ENCODE measurements at regions not wholly inside any gene's neighbourhood (a gene's known extent, or its start where the extent isn't known, plus 50 kb on each side); places are given as distances from the start of the nearest gene placed in this dataset.

DNA sequence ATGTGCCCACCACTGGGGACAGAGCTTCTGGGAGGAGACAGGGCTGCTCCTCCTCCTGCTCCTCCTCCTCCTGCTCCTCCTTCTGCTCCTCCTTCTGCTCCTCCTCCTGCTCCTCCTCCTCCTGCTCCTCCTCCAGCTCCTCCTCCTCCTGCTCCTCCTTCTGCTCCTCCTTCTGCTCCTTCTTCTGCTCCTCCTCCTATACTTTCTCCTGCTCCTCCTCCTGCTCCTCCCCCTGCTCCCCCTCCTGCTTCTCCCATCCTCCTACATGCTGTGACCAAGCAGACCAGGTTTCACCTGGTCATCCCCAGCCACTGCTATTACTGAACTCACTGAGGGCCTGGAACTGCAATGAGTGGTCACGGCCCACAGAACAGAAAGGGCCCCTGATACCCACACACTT, 154.0 kb upstream of the PPP2R2D start:
- intact Hi-C loops (cut with DNase I; ENCODE audit: low total_unique reads): no loop called here
- H3K4me1 ChIP-seq: no peaks in the 10 kb centered on the region
- H3K27me3 ChIP-seq: peaks cover 0 to 83% of the 10 kb centered on the region in 2 donors
- H3K9me3 ChIP-seq: no peaks in the 10 kb centered on the region
- H3K36me3 ChIP-seq: no peaks in the 10 kb centered on the region
- no peak for DNase-seq (ENCODE audit: low spot score in 2 of 2)
- H3K27ac ChIP-seq: no peak overlapping the region
- TF ChIP-seq POLR2A (IDR thresholded peaks at IDR 0.05) (no peak), POLR2AphosphoS5 (IDR thresholded peaks at IDR 0.05) (no peak)
- TF ChIP-seq, protein P1, sequence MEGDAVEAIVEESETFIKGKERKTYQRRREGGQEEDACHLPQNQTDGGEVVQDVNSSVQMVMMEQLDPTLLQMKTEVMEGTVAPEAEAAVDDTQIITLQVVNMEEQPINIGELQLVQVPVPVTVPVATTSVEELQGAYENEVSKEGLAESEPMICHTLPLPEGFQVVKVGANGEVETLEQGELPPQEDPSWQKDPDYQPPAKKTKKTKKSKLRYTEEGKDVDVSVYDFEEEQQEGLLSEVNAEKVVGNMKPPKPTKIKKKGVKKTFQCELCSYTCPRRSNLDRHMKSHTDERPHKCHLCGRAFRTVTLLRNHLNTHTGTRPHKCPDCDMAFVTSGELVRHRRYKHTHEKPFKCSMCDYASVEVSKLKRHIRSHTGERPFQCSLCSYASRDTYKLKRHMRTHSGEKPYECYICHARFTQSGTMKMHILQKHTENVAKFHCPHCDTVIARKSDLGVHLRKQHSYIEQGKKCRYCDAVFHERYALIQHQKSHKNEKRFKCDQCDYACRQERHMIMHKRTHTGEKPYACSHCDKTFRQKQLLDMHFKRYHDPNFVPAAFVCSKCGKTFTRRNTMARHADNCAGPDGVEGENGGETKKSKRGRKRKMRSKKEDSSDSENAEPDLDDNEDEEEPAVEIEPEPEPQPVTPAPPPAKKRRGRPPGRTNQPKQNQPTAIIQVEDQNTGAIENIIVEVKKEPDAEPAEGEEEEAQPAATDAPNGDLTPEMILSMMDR (IDR thresholded peaks at IDR 0.05): no peak
- H3K4me3 ChIP-seq: no peak overlapping the region

DNA sequence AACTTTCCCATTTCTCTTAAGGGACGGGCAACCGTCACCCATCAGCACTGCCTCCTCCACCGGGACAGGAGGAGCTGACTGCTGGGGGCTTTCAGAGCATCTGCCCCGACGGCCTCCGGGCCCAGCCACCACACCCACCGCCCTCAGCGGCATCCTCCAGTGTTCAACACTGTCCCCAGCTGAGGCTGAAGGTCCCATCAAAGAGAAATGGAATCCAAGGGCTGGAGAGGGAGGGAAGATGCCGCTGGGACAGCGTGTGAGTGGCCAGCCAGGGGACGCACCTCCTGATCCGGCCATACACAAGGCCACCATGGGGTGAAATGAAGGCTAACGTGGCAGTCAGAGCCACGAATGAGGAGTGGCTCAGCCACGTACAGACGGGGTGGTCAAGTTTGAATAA, 153.6 kb upstream of the PPP2R2D start:
- TF ChIP-seq POLR2AphosphoS5 (IDR thresholded peaks at IDR 0.05): no peak
- no peak for DNase-seq (ENCODE audit: low spot score in 2 of 2)
- no peaks in the 10 kb centered on the region for H3K36me3 ChIP-seq
- no peak overlapping the region for H3K27ac ChIP-seq
- H3K4me3 ChIP-seq: no peak overlapping the region
- intact Hi-C loops (cut with DNase I; ENCODE audit: low total_unique reads): no loop called here
- no peaks in the 10 kb centered on the region for H3K9me3 ChIP-seq
- peaks cover 0 to 83% of the 10 kb centered on the region in 2 donors for H3K27me3 ChIP-seq
- H3K4me1 ChIP-seq: no peaks in the 10 kb centered on the region

DNA sequence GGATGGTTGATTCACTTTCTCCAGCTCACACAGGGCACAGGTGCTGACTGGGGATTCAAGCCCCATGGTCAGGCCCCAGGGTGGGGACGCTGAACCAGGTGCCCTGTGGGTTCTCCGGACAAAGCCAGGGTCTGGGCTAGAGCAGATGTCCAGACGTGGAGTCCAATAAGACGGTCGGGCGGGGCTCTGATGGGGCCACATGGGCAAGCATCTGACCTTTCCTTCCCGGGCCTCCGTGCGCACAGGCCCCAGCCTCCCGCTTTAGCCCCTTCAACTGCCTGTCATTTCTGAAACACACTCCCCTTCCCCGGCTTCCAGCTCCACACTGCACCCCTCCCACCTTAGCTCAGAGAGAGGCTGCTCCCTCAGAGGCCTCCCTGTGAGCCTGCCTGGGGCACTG, 153.0 kb upstream of the PPP2R2D start:
- no peaks in the 10 kb centered on the region for H3K4me1 ChIP-seq
- H3K36me3 ChIP-seq: no peaks in the 10 kb centered on the region
- no peak for DNase-seq (ENCODE audit: low spot score in 2 of 2)
- TF ChIP-seq, protein P1 (IDR thresholded peaks at IDR 0.05): no peak
- TF ChIP-seq POLR2A (IDR thresholded peaks at IDR 0.05) (no peak), POLR2AphosphoS5 (IDR thresholded peaks at IDR 0.05) (no peak)
- no peaks in the 10 kb centered on the region for H3K9me3 ChIP-seq
- H3K4me3 ChIP-seq: no peak overlapping the region
- intact Hi-C loops (cut with DNase I; ENCODE audit: low total_unique reads): no loop called here
- H3K27ac ChIP-seq: no peak overlapping the region
- peaks cover 0 to 78% of the 10 kb centered on the region in 2 donors for H3K27me3 ChIP-seq

DNA sequence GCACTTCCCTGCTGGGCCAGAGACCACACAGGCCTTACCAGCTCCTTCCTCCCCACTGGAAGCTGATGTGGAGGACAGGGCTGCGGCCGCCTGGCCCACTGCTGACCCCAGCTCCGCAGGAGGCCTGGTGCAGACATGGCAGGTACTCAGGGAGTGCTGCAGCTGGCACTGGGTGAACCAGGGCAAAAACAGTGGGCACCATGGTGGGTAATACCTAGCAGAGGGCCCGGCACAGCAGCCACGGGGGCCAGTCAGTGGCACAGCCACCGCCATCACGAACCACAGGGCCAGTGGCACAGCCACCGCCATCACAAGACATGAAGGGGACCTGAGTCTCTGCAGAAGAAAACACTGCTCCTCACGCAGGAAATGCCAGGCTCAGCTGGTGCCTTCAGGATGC, 152.6 kb upstream of the PPP2R2D start:
- Histone ChIP-seq H3K27ac (no peak overlapping the region), H3K36me3 (no peaks in the 10 kb centered on the region), H3K4me3 (no peak overlapping the region), H3K9me3 (no peaks in the 10 kb centered on the region), H3K4me1 (no peaks in the 10 kb centered on the region), H3K27me3 (peaks cover 0 to 74% of the 10 kb centered on the region in 2 donors)
- intact Hi-C loops (cut with DNase I; ENCODE audit: low total_unique reads): no loop called here
- DNase-seq (ENCODE audit: low spot score in 2 of 2): no peak
- TF ChIP-seq POLR2AphosphoS5 (IDR thresholded peaks at IDR 0.05): no peak
- no peak for TF ChIP-seq POLR2A (IDR thresholded peaks at IDR 0.05)

DNA sequence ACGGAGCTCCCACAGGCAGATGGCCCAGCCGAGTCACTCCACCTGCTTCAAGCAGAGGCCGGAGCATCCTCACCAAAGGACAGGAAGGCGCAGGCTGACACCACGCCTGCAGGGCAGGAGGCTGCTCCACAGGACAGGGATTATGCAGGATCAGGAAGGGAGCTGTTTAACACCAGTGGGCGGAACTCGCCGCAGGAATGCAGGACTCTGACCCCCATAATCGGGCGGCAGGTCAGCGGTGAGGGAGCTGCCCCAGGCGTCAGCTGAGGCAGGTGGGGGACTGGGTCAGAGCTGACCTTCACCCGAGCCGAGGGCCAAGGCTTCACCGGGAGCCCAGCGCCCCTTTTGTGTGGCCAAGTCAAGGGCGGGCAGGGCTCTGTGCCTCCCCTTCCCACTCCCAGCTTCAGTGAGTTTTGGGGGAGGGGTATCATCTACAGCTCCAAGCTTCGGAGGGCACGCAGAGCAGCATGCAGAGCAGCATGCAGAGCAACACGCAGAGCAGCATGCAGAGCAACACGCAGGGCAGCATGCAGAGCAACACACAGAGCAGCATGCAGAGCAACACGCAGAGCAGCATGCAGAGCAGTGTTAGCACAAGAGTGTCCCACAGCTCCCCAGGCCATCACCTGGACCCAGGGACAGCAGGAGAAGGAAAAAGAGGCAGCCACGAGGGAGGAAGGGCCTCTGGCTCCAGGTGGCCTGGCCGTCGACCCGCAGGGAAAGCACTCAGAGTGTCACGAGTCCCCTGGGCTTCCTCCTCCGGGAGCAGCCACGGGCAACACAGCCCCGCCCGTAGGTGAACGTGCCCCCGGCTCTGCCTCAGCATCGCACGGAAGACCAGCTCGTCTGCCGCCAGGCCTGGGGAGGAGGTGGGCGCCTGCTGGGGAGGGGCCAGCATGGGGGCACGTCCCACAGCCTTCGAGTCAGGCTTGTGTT, 151.7 kb upstream of the PPP2R2D start:
- H3K27me3 ChIP-seq: peaks cover 0 to 65% of the 10 kb centered on the region in 2 donors
- DNase-seq (ENCODE audit: low spot score in 2 of 2): no peak
- no peak overlapping the region for H3K4me3 ChIP-seq
- TF ChIP-seq POLR2AphosphoS5 (IDR thresholded peaks at IDR 0.05): no peak
- no peak for TF ChIP-seq POLR2A (IDR thresholded peaks at IDR 0.05)
- TF ChIP-seq, protein P1 (IDR thresholded peaks at IDR 0.05): no peak
- no peaks in the 10 kb centered on the region for H3K36me3 ChIP-seq
- H3K27ac ChIP-seq: no peak overlapping the region
- H3K4me1 ChIP-seq: no peaks in the 10 kb centered on the region
- intact Hi-C loops (cut with DNase I; ENCODE audit: low total_unique reads): no loop called here
- H3K9me3 ChIP-seq: no peaks in the 10 kb centered on the region

DNA sequence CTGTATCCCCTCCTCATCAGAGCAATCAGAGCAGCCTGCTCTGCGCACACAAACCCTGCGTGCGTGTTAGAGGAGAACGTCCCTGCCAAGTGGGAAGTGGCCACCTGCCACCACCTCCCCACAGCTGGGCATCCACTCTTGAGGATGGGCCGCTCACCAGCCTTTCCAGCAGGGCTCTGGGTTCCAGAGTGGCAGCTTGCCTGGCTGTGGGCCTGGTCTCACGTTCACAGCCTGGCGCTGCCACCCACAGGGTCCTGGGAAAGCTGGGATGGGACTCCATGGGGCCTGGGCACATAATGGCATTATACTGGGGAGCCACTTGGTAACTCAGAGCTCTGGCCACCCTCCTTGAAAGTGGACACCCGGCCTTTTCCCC, 151.1 kb upstream of the PPP2R2D start:
- Histone ChIP-seq H3K36me3 (no peaks in the 10 kb centered on the region), H3K4me3 (no peak overlapping the region), H3K9me3 (no peaks in the 10 kb centered on the region), H3K4me1 (no peaks in the 10 kb centered on the region), H3K27ac (no peak overlapping the region), H3K27me3 (peaks cover 0 to 58% of the 10 kb centered on the region in 2 donors)
- DNase-seq (ENCODE audit: low spot score in 2 of 2): no peak
- TF ChIP-seq POLR2A (IDR thresholded peaks at IDR 0.05): no peak
- TF ChIP-seq POLR2AphosphoS5 (IDR thresholded peaks at IDR 0.05): no peak
- TF ChIP-seq, protein P1 (IDR thresholded peaks at IDR 0.05): no peak
- intact Hi-C loops (cut with DNase I; ENCODE audit: low total_unique reads): no loop called here
